IMR-90 (cell line): ENCODE measurements at regions not wholly inside any gene's neighbourhood (a gene's known extent, or its start where the extent isn't known, plus 50 kb on each side); places are given as distances from the start of the nearest gene placed in this dataset.

Experiments
- ATAC-seq: fragments of 200-7000 bp; cut with Tn5 transposase; 2 replicates; pipeline ENCODE4 v1.9.1; 2020; ENCODE audit warnings: low read depth, mild to moderate bottlenecking, moderate library complexity
- BruUV-seq: library from RNA; stranded (reverse); fragments of 400-500 nt; replicated peaks from 2 replicates; lab custom pipeline; 2021; lab: Mats Ljungman, UMichigan
- CTCF ChIA-PET: fragments of 300-600 bp; formaldehyde crosslinking; extraction: SDS; loops from one replicate; lab custom pipeline; 2021; ENCODE audit warnings: antibody characterized with exemption; lab: Yijun Ruan, JAX
- POLR2A ChIA-PET: fragments of 300-600 bp; sonication (Branson Sonifier 250); formaldehyde crosslinking; loops from one replicate; lab custom pipeline; 2022; ENCODE audit warnings: antibody characterized with exemption; ENCODE audit not compliant: unreplicated experiment; lab: Charles Lee
- DNase-seq: peaks from one replicate; pipeline ENCODE4 v3.0.0; 2013
- H2AFZ ChIP-seq: replicated peaks from 2 replicates; pipeline ENCODE3; 2013; ENCODE audit warnings: low read length, mild to moderate bottlenecking; ENCODE audit not compliant: poor library complexity
- H2AK5ac ChIP-seq: 2 replicates; pipeline ENCODE4 v1.6.1; 2013; ENCODE audit warnings: low read depth, low read length, inconsistent platforms
- H2AK9ac ChIP-seq: replicated peaks from 2 replicates; pipeline ENCODE3; 2013; ENCODE audit warnings: mild to moderate bottlenecking, low read depth, low read length, moderate library complexity; ENCODE audit not compliant: poor library complexity
- H2BK120ac ChIP-seq: 2 replicates; pipeline ENCODE4 v1.6.1; 2013; ENCODE audit warnings: low read depth, low read length, inconsistent platforms
- H2BK15ac ChIP-seq: 3 replicates; pipeline ENCODE4 v1.6.1; 2013; ENCODE audit warnings: low read depth, low read length, inconsistent platforms
- H2BK20ac ChIP-seq: 2 replicates; pipeline ENCODE4 v1.6.1; 2013; ENCODE audit warnings: low read depth, mild to moderate bottlenecking, inconsistent platforms, low read length, moderate library complexity
- H2BK5ac ChIP-seq: 2 replicates; pipeline ENCODE4 v1.6.1; 2013; ENCODE audit warnings: mild to moderate bottlenecking, low read depth, low read length, inconsistent platforms; ENCODE audit not compliant: poor library complexity, severe bottlenecking
- H3K14ac ChIP-seq: replicated peaks from 2 replicates; pipeline ENCODE4 v1.6.1; 2013; ENCODE audit warnings: low read depth, low read length, inconsistent platforms
- H3K18ac ChIP-seq: 2 replicates; pipeline ENCODE4 v1.6.1; 2013; ENCODE audit warnings: low read depth, low read length, control low read depth
- H3K23ac ChIP-seq: 2 replicates; pipeline ENCODE4 v1.6.1; 2013; ENCODE audit warnings: low read depth, low read length, inconsistent platforms
- H3K27ac ChIP-seq: 2 replicates; pipeline ENCODE4 v1.5.1; 2013; ENCODE audit warnings: mild to moderate bottlenecking, control low read depth, low read length; ENCODE audit not compliant: insufficient read depth
- H3K27me3 ChIP-seq: 2 replicates; pipeline ENCODE4 v1.6.1; 2013; ENCODE audit warnings: low read length; ENCODE audit not compliant: control insufficient read depth, insufficient read depth
- H3K36me3 ChIP-seq: 2 replicates; pipeline ENCODE4 v1.6.1; 2013; ENCODE audit warnings: low read length, mixed read lengths; ENCODE audit not compliant: control insufficient read depth, insufficient read depth
- H3K4ac ChIP-seq: 2 replicates; pipeline ENCODE4 v1.6.1; 2013; ENCODE audit warnings: low read depth, low read length, inconsistent platforms
- H3K4me1 ChIP-seq: 2 replicates; pipeline ENCODE4 v1.6.1; 2013; ENCODE audit warnings: low read length, mixed read lengths; ENCODE audit not compliant: control insufficient read depth, insufficient read depth
- H3K4me2 ChIP-seq: 2 replicates; pipeline ENCODE4 v1.6.1; 2013; ENCODE audit warnings: low read depth, mild to moderate bottlenecking, control low read depth, low read length, moderate library complexity
- H3K4me3 ChIP-seq: 2 replicates; pipeline ENCODE4 v1.5.1; 2013; ENCODE audit warnings: low read depth, mild to moderate bottlenecking, control low read depth, low read length, moderate library complexity; ENCODE audit not compliant: insufficient read depth
- H3K56ac ChIP-seq: 2 replicates; pipeline ENCODE4 v1.6.1; 2013; ENCODE audit warnings: low read length, inconsistent platforms; ENCODE audit not compliant: insufficient read depth; ENCODE audit errors: extremely low read depth
- H3K79me1 ChIP-seq, 2 experiments: 2 replicates each; pipeline ENCODE4 v1.6.1; 2013; ENCODE audit warnings: low read length in 2 of 2, inconsistent platforms in 1 of 2, low read depth in 1 of 2
- H3K9ac ChIP-seq: 2 replicates; pipeline ENCODE4 v1.6.1; 2013; ENCODE audit warnings: low read depth, low read length, control low read depth
- H3K9me1 ChIP-seq: 2 replicates; pipeline ENCODE4 v1.6.1; 2013; ENCODE audit warnings: low read length, inconsistent platforms; ENCODE audit not compliant: insufficient read depth
- H3K9me3 ChIP-seq: 2 replicates; pipeline ENCODE4 v1.6.1; 2013; ENCODE audit warnings: low read length; ENCODE audit not compliant: control insufficient read depth, insufficient read depth
- H4K20me1 ChIP-seq: 2 replicates; pipeline ENCODE4 v1.6.1; 2013; ENCODE audit warnings: low read length, inconsistent platforms; ENCODE audit not compliant: insufficient read depth
- H4K5ac ChIP-seq: 2 replicates; pipeline ENCODE4 v1.6.1; 2013; ENCODE audit warnings: mild to moderate bottlenecking, low read depth, low read length, control low read depth
- H4K8ac ChIP-seq, 2 experiments: 2 replicates each; pipeline ENCODE4 v1.6.1; 2013; ENCODE audit warnings: low read depth in 2 of 2, low read length in 2 of 2, control low read depth in 1 of 2, inconsistent platforms in 1 of 2
- H4K91ac ChIP-seq: 2 replicates; pipeline ENCODE4 v1.6.1; 2013; ENCODE audit warnings: low read depth, low read length, inconsistent platforms; ENCODE audit not compliant: insufficient read depth
- BHLHE40 ChIP-seq: fragments of 150-350 bp; IDR thresholded peaks from 2 replicates; pipeline ENCODE4 v1.6.1; 2016; ENCODE audit warnings: mild to moderate bottlenecking, low read depth, low read length
- CEBPB ChIP-seq: IDR thresholded peaks from 2 replicates; pipeline ENCODE4 v1.6.1; 2012; ENCODE audit warnings: low read depth, low read length, improper control_type of control experiment
- CHD1 ChIP-seq: IDR thresholded peaks from 2 replicates; pipeline ENCODE4 v1.6.1; 2012; ENCODE audit warnings: low read depth, low read length, improper control_type of control experiment
- CTCF ChIP-seq: conservative IDR thresholded peaks from 2 replicates; pipeline ENCODE4 v1.5.1; 2012; ENCODE audit warnings: mild to moderate bottlenecking, low read depth, low read length, improper control_type of control experiment
- ELK1 ChIP-seq: fragments of 150-350 bp; IDR thresholded peaks from 2 replicates; pipeline ENCODE4 v1.6.1; 2016; ENCODE audit warnings: low read depth, mild to moderate bottlenecking, low read length, moderate library complexity, borderline replicate concordance
- FOS ChIP-seq: fragments of 150-350 bp; IDR thresholded peaks from 2 replicates; pipeline ENCODE4 v1.6.1; 2016; ENCODE audit warnings: low read depth, low read length
- MAFK ChIP-seq: IDR thresholded peaks from 2 replicates; pipeline ENCODE4 v1.6.1; 2012; ENCODE audit warnings: low read depth, low read length, improper control_type of control experiment
- MAZ ChIP-seq: IDR thresholded peaks from 2 replicates; pipeline ENCODE4 v1.6.1; 2012; ENCODE audit warnings: low read depth, mild to moderate bottlenecking, low read length, improper control_type of control experiment, moderate library complexity, borderline replicate concordance
- MXI1 ChIP-seq: IDR thresholded peaks from 2 replicates; pipeline ENCODE4 v1.6.1; 2012; ENCODE audit warnings: low read depth, mild to moderate bottlenecking, low read length, moderate library complexity, borderline replicate concordance
- NFE2L2 ChIP-seq: fragments of 150-350 bp; IDR thresholded peaks from 2 replicates; pipeline ENCODE4 v1.6.1; 2016; ENCODE audit warnings: low read depth, mild to moderate bottlenecking, low read length
- POLR2A ChIP-seq: IDR thresholded peaks from 2 replicates; pipeline ENCODE4 v1.6.1; 2012; ENCODE audit warnings: mild to moderate bottlenecking, low read depth, low read length
- RAD21 ChIP-seq: IDR thresholded peaks from 2 replicates; pipeline ENCODE4 v1.6.1; 2012; ENCODE audit warnings: low read length, improper control_type of control experiment
- RCOR1 ChIP-seq: IDR thresholded peaks from 2 replicates; pipeline ENCODE4 v1.6.1; 2012; ENCODE audit warnings: mild to moderate bottlenecking, low read length, improper control_type of control experiment; ENCODE audit not compliant: insufficient replicate concordance
- RFX5 ChIP-seq: IDR thresholded peaks from 2 replicates; pipeline ENCODE4 v1.8.0; 2012; ENCODE audit warnings: low read depth, mild to moderate bottlenecking, low read length, moderate library complexity
- SMC3 ChIP-seq: fragments of 150-350 bp; IDR thresholded peaks from 2 replicates; pipeline ENCODE4 v1.6.1; 2016; ENCODE audit warnings: low read depth, mild to moderate bottlenecking, antibody characterized with exemption, low read length, moderate library complexity
- USF2 ChIP-seq: fragments of 150-350 bp; IDR thresholded peaks from 2 replicates; pipeline ENCODE4 v1.6.1; 2017; ENCODE audit warnings: mild to moderate bottlenecking, antibody characterized with exemption, low read length, low read depth
- WGBS, 2 experiments: methylation state at CpG; one replicate each; pipeline versions ENCODE4 v1.1.5 to v1.1.7; 2013; ENCODE audit warnings: missing lambda C conversion rate in 2 of 2; ENCODE audit not compliant: insufficient read length in 1 of 2; ENCODE audit errors: extremely low coverage in 2 of 2; 5-methylcytosine and 5-hydroxymethylcytosine counted together
- dilution Hi-C: fragments of 300-500 bp; cut with HindIII; formaldehyde crosslinking; loops from one replicate; pipeline ENCODE4 v1.14.3; 2018; ENCODE audit warnings: low sequenced_read_pairs; ENCODE audit not compliant: unreplicated experiment
- in situ Hi-C: fragments of 300-500 bp; cut with MboI; formaldehyde crosslinking; loops from 3 replicates; pipeline ENCODE4 v1.14.3; 2019; ENCODE audit warnings: low sequenced_read_pairs, inconsistent platforms, mixed read lengths
- intact Hi-C: fragments of 100-400 bp; cut with micrococcal nuclease; formaldehyde crosslinking; loops from 2 replicates; pipeline ENCODE4 v1.10.0; 2022

- Histone ChIP-seq H2BK20ac (no peak overlapping the region), H3K4ac (no peak overlapping the region), H3K36me3 (no peaks in the 10 kb centered on the region), H3K79me1 (no peaks in the 10 kb centered on the region), H2AFZ (no peak overlapping the region), H4K8ac (no peak overlapping the region), H3K56ac (no peak overlapping the region), H3K14ac (no peak overlapping the region), H2AK5ac (no peak overlapping the region), H3K9me1 (no peaks in the 10 kb centered on the region), H3K4me3 (no peak overlapping the region), H4K91ac (no peak overlapping the region), H3K9me3 (peaks cover 12% of the 10 kb centered on the region; the same call in 1 of the 2 replicates), H2BK120ac (no peak overlapping the region), H4K5ac (no peak overlapping the region), H3K9ac (no peak overlapping the region), H3K27ac (no peak overlapping the region), H3K4me1 (no peaks in the 10 kb centered on the region), H3K23ac (no peak overlapping the region), H3K18ac (no peak overlapping the region), H2AK9ac (no peak overlapping the region), H3K27me3 (no peaks in the 10 kb centered on the region), H4K20me1 (no peaks in the 10 kb centered on the region), H3K4me2 (no peak overlapping the region), H2BK5ac (no peak overlapping the region), H2BK15ac (no peak overlapping the region)
- DNase-seq (no peak), ATAC-seq (no peak)
- ChIA-PET CTCF (no interaction called here), POLR2A (no interaction called here)
- in situ Hi-C loops: no loop called here
- dilution Hi-C loops: no loop called here
- TF ChIP-seq BHLHE40: no peak
- no peak for TF ChIP-seq FOS
- no peak for TF ChIP-seq MAZ
- no peak for TF ChIP-seq CHD1
- TF ChIP-seq RCOR1: no peak
- no peak for TF ChIP-seq MXI1
- TF ChIP-seq RFX5: no peak
- TF ChIP-seq RAD21: no peak
- TF ChIP-seq CEBPB: no peak
- no peak for TF ChIP-seq POLR2A
- TF ChIP-seq SMC3: no peak
- no peak for TF ChIP-seq CTCF
- TF ChIP-seq NFE2L2: no peak
- TF ChIP-seq USF2: no peak
- TF ChIP-seq ELK1: no peak
- TF ChIP-seq MAFK: no peak
- intact Hi-C loops: no loop called here
- WGBS, 2 experiments: 81% methylated on average over 16 of the region's 19 CpGs; no CpG with 5 or more reads in 1 of the 2 experiments
- no TSS peak for BruUV-seq
Observed at GRCh38 chrX:43278440-43278839, 377.7 kb upstream of the MAOA start.
